ENCODE measurements at regions not wholly inside any gene's neighbourhood (a gene's known extent, or its start where the extent isn't known, plus 50 kb on each side); places are given as distances from the start of the nearest gene placed in this dataset.

DNA sequence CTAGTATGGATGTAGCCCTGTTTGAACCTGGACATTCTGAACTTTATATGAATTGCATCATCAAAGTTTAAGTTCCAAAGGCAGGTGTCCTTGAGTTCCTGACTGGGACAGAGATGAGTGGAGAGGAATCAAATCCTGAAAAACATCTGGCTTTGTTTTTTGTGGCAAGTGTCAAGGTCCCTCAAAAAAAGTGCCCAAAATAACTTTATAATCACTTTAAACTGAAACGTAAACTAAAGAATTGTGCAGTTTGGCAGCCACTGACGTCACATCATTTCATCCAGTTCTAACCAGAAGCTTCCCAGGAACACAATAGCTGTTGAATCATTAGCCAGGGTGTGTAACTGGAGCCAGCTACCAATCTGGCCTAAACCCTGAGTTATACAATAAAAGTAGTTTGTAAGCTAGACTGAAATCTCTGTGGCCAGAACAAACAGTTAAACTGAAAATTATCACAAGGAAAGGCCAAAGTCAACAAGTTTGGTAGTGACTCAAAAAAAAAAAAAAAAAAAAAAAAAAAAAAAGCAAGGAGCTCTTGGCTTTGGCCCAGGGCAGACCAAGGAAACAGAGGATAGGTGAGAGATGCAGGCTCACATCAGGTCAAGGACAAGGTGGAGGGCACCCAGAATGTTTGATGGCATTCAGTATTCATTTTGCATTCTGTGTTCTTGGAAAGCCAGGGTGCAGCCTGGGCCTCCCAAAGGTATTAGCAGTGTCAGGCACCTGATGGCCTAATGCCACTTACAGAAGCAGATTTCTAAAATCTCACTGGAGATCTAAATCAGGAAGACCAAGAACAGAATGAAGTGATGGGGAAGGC is 74.3 kb downstream of the TNFSF18 start:
- no peaks in the 10 kb centered on the region for H3K27me3 Mint-ChIP-seq (ENCODE audit: insufficient read depth, low read depth)
- H3K27ac ChIP-seq, result no peak overlapping the region
- peaks cover 6% of the 10 kb centered on the region for H3K4me1 ChIP-seq
- no peaks in the 10 kb centered on the region for H3K9me3 Mint-ChIP-seq
- DNase-seq (ENCODE audit: low spot score), result no peak
- H3K4me3 ChIP-seq, result no peak overlapping the region
- no peak overlapping the region for H3K4me2 ChIP-seq
- H3K27ac Mint-ChIP-seq, result no peak overlapping the region
- no peaks in the 10 kb centered on the region for H3K79me2 ChIP-seq (ENCODE audit: low read depth)
- H3K36me3 ChIP-seq, result no peaks in the 10 kb centered on the region
- H2AFZ ChIP-seq (replicated peaks), result no peak overlapping the region
- H3K4me1 Mint-ChIP-seq, result peaks cover 2% of the 10 kb centered on the region
- H3K9me3 ChIP-seq (ENCODE audit: low read depth), result no peaks in the 10 kb centered on the region
- no peak for TF ChIP-seq EZH2phosphoT487 (IDR thresholded peaks at IDR 0.05)
- TF ChIP-seq EZH2 (IDR thresholded peaks at IDR 0.05), result no peak
- TF ChIP-seq CTCF (IDR thresholded peaks at IDR 0.05), result no peak
- H3K27me3 ChIP-seq, result no peaks in the 10 kb centered on the region
- H3F3A ChIP-seq (ENCODE audit: low read depth), result no peaks in the 10 kb centered on the region
- H3K9ac ChIP-seq, result no peak overlapping the region
- H4K20me1 ChIP-seq (ENCODE audit: low read depth), result no peaks in the 10 kb centered on the region
- no peak overlapping the region for H3K4me3 Mint-ChIP-seq
- H3K36me3 Mint-ChIP-seq, result no peaks in the 10 kb centered on the region

GRCh38 chr1:172977296-172978017 is 73.3 kb downstream of the TNFSF18 start:
- Histone ChIP-seq H3K27ac (no peak overlapping the region), H3K36me3 (no peaks in the 10 kb centered on the region), H3K4me3 (no peak overlapping the region), H3K4me2 (no peak overlapping the region), H3K4me1 (no peaks in the 10 kb centered on the region), H3K9ac (no peak overlapping the region), H3F3A (ENCODE audit: low read depth) (no peaks in the 10 kb centered on the region), H3K27me3 (no peaks in the 10 kb centered on the region), H4K20me1 (ENCODE audit: low read depth) (no peaks in the 10 kb centered on the region), H3K9me3 (ENCODE audit: low read depth) (no peaks in the 10 kb centered on the region), H3K79me2 (ENCODE audit: low read depth) (no peaks in the 10 kb centered on the region), H2AFZ (replicated peaks) (no peak overlapping the region)
- no peaks in the 10 kb centered on the region for H3K4me1 Mint-ChIP-seq
- H3K27me3 Mint-ChIP-seq (ENCODE audit: insufficient read depth, low read depth), result no peaks in the 10 kb centered on the region
- H3K36me3 Mint-ChIP-seq, result no peaks in the 10 kb centered on the region
- no peak overlapping the region for H3K4me3 Mint-ChIP-seq
- no peak for DNase-seq (ENCODE audit: low spot score)
- TF ChIP-seq CTCF (IDR thresholded peaks at IDR 0.05), result no peak
- TF ChIP-seq EZH2phosphoT487 (IDR thresholded peaks at IDR 0.05), result no peak
- no peak for TF ChIP-seq EZH2 (IDR thresholded peaks at IDR 0.05)
- no peak overlapping the region for H3K27ac Mint-ChIP-seq
- H3K9me3 Mint-ChIP-seq, result no peaks in the 10 kb centered on the region

GRCh38 chr1:172978595-172978994 is 72.1 kb downstream of the TNFSF18 start:
- Mint-ChIP-seq H3K36me3 (no peaks in the 10 kb centered on the region), H3K27ac (no peak overlapping the region), H3K9me3 (no peaks in the 10 kb centered on the region), H3K27me3 (ENCODE audit: insufficient read depth, low read depth) (no peaks in the 10 kb centered on the region), H3K4me3 (no peak overlapping the region), H3K4me1 (no peaks in the 10 kb centered on the region)
- Histone ChIP-seq H3K27ac (no peak overlapping the region), H3K4me3 (no peak overlapping the region), H3K9me3 (ENCODE audit: low read depth) (no peaks in the 10 kb centered on the region), H3K27me3 (no peaks in the 10 kb centered on the region), H3F3A (ENCODE audit: low read depth) (no peaks in the 10 kb centered on the region), H3K4me1 (no peaks in the 10 kb centered on the region), H3K36me3 (no peaks in the 10 kb centered on the region), H4K20me1 (ENCODE audit: low read depth) (no peaks in the 10 kb centered on the region), H3K9ac (no peak overlapping the region), H2AFZ (replicated peaks) (no peak overlapping the region), H3K79me2 (ENCODE audit: low read depth) (no peaks in the 10 kb centered on the region), H3K4me2 (no peak overlapping the region)
- no peak for DNase-seq (ENCODE audit: low spot score)
- TF ChIP-seq EZH2phosphoT487 (IDR thresholded peaks at IDR 0.05), result no peak
- TF ChIP-seq CTCF (IDR thresholded peaks at IDR 0.05), result no peak
- TF ChIP-seq EZH2 (IDR thresholded peaks at IDR 0.05), result no peak
